Caco-2 (cell line): ENCODE measurements at regions not wholly inside any gene's neighbourhood (a gene's known extent, or its start where the extent isn't known, plus 50 kb on each side); places are given as distances from the start of the nearest gene placed in this dataset.

Source experiments
- BruUV-seq: library from RNA; stranded (reverse); fragments of 400-500 nt; replicated peaks from 2 replicates; lab custom pipeline; 2021; lab: Mats Ljungman, UMichigan
- CTCF ChIA-PET: fragments of 300-600 bp; sonication (Branson Sonifier 250); formaldehyde crosslinking; loops from one replicate; lab custom pipeline; 2022; ENCODE audit warnings: antibody characterized with exemption; lab: Charles Lee
- POLR2A ChIA-PET: fragments of 300-600 bp; sonication (Branson Sonifier 250); formaldehyde crosslinking; loops from one replicate; lab custom pipeline; 2022; ENCODE audit warnings: antibody characterized with exemption; lab: Charles Lee
- DNase-seq, 2 experiments: peaks; one replicate each; pipeline versions ENCODE4 v3.0.0 to v3.0.0-alpha.2; 2020 to 2022
- H3K27me3 ChIP-seq: replicated peaks from 2 replicates; pipeline ENCODE4 v1.6.0; 2011; ENCODE audit warnings: low read length; ENCODE audit not compliant: control insufficient read depth, insufficient read depth
- H3K36me3 ChIP-seq: 2 replicates; pipeline ENCODE4 v1.5.1; 2011; ENCODE audit warnings: low read length; ENCODE audit not compliant: control insufficient read depth, insufficient read depth
- H3K4me1 ChIP-seq: fragments of 250-450 bp; sonication (Bioruptor Pico); 2 replicates; pipeline ENCODE4 v1.5.1; 2020; ENCODE audit warnings: mild to moderate bottlenecking
- H3K4me3 ChIP-seq: 2 replicates; pipeline ENCODE4 v1.5.1; 2011; ENCODE audit warnings: low read depth, mild to moderate bottlenecking, control low read depth, low read length
- H3K9me3 ChIP-seq: fragments of 250-450 bp; sonication (Bioruptor Pico); 2 replicates; pipeline ENCODE4 v1.5.1; 2020; ENCODE audit warnings: mild to moderate bottlenecking, moderate library complexity
- H3K27ac Mint-ChIP-seq: one replicate; pipeline ENCODE4 v1.8.0; 2022; ENCODE audit warnings: mixed read lengths; ENCODE audit not compliant: unreplicated experiment
- H3K27me3 Mint-ChIP-seq: one replicate; pipeline ENCODE4 v1.8.0; 2022; ENCODE audit warnings: mixed read lengths; ENCODE audit not compliant: insufficient read depth, unreplicated experiment
- H3K36me3 Mint-ChIP-seq: one replicate; pipeline ENCODE4 v1.8.0; 2022; ENCODE audit warnings: mild to moderate bottlenecking, mixed read lengths; ENCODE audit not compliant: insufficient read depth, unreplicated experiment
- H3K4me1 Mint-ChIP-seq: one replicate; pipeline ENCODE4 v1.8.0; 2022; ENCODE audit warnings: low read depth, mixed read lengths; ENCODE audit not compliant: unreplicated experiment
- H3K4me3 Mint-ChIP-seq: one replicate; pipeline ENCODE4 v1.8.0; 2022; ENCODE audit warnings: mild to moderate bottlenecking, moderate library complexity, mixed read lengths; ENCODE audit not compliant: unreplicated experiment
- H3K9me3 Mint-ChIP-seq: one replicate; pipeline ENCODE4 v1.8.0; 2022; ENCODE audit warnings: mixed read lengths; ENCODE audit not compliant: unreplicated experiment
- intact Hi-C: fragments of 100-400 bp; cut with micrococcal nuclease; formaldehyde crosslinking; loops from one replicate; pipeline ENCODE4 v1.10.0; 2022; ENCODE audit not compliant: unreplicated experiment
- TF ChIP-seq, protein P1 (sequence below), 2 experiments: fragments of 200-600 bp in 1 of 2; IDR thresholded peaks; 1 replicate in 1 of 2; 2 replicates in 1 of 2; pipeline versions ENCODE4 v1.5.1 to v1.8.0; 2011 to 2022; ENCODE audit warnings: antibody characterized with exemption in 1 of 2, control low read depth in 1 of 2, inconsistent platforms in 1 of 2, low read depth in 1 of 2, low read length in 1 of 2, mild to moderate bottlenecking in 1 of 2, moderate library complexity in 1 of 2; ENCODE audit not compliant: insufficient read depth in 1 of 2, severe bottlenecking in 1 of 2, unreplicated experiment in 1 of 2

DNA sequence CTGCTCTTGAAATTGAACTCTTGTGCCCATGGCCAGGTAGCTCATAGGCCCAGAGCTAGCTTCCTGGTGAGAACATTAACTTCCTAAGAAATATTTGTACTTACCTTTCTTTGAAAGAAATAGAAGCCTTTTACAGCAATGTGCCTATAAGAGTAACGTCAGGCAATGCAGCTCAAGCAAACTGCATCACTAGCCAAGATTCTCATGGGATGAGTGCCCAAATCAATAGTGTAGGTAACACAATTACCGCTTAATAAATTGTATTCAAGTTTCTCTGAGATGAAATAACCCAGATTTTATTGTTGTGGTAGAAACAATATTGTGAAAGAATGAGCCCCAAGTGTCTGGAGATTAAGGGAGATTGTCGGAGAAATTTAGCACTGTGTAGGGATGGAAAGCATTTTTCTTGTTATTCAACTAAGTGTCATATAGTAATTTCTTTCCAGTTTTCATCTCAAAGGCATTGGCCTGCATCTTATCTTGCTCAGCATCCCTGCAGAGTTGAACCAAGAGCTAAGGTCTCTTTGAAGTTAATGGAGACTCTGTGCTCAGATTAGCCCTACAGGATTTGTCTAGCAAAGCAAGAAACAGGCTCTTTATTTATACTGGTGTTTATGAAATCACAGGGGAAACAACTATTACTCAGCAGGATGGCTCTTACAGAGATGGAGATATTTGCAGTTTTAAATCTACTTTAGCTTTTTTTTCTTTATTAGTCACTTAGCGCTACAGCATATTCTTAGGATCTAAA, 321.0 kb upstream of the PDGFD start:
- no peaks in the 10 kb centered on the region for H3K4me1 Mint-ChIP-seq
- H3K27me3 Mint-ChIP-seq, result no peaks in the 10 kb centered on the region
- H3K4me3 ChIP-seq, result no peak overlapping the region
- H3K36me3 Mint-ChIP-seq, result no peaks in the 10 kb centered on the region
- POLR2A ChIA-PET, result no interaction called here
- no peak for DNase-seq
- TF ChIP-seq, protein P1, sequence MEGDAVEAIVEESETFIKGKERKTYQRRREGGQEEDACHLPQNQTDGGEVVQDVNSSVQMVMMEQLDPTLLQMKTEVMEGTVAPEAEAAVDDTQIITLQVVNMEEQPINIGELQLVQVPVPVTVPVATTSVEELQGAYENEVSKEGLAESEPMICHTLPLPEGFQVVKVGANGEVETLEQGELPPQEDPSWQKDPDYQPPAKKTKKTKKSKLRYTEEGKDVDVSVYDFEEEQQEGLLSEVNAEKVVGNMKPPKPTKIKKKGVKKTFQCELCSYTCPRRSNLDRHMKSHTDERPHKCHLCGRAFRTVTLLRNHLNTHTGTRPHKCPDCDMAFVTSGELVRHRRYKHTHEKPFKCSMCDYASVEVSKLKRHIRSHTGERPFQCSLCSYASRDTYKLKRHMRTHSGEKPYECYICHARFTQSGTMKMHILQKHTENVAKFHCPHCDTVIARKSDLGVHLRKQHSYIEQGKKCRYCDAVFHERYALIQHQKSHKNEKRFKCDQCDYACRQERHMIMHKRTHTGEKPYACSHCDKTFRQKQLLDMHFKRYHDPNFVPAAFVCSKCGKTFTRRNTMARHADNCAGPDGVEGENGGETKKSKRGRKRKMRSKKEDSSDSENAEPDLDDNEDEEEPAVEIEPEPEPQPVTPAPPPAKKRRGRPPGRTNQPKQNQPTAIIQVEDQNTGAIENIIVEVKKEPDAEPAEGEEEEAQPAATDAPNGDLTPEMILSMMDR (IDR thresholded peaks at IDR 0.05; ENCODE audit: insufficient read depth in 1 of 2, low read depth in 1 of 2, low read length in 1 of 2, severe bottlenecking in 1 of 2, unreplicated experiment in 1 of 2), result no peak
- BruUV-seq, result no TSS peak
- H3K4me1 ChIP-seq, result no peaks in the 10 kb centered on the region
- H3K4me3 Mint-ChIP-seq, result no peak overlapping the region
- intact Hi-C loops, result no loop called here
- CTCF ChIA-PET, result no interaction called here
- no peaks in the 10 kb centered on the region for H3K27me3 ChIP-seq
- H3K27ac Mint-ChIP-seq, result no peak overlapping the region
- H3K9me3 ChIP-seq, result peaks cover 8% of the 10 kb centered on the region
- H3K36me3 ChIP-seq, result no peaks in the 10 kb centered on the region
- H3K9me3 Mint-ChIP-seq, result peaks cover 42% of the 10 kb centered on the region

DNA sequence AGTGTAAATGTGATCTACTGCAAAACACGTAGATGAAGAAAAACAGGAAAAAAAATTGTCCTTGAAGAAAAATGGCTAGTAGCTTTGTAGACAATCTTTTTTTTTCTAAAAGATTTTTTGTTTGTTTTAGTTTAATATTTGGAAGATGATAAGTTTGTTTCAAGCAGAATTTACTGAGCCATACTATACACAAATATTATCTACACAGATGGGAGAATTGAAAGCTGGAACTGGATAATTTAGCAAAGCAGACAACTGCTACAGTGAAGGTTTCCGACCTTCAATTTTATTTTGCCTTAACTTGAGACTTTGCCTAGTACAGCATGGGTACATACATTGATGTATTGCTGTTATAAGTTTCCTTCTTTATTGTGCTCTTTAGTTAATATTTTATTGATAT, 313.0 kb upstream of the PDGFD start:
- CTCF ChIA-PET, result no interaction called here

DNA sequence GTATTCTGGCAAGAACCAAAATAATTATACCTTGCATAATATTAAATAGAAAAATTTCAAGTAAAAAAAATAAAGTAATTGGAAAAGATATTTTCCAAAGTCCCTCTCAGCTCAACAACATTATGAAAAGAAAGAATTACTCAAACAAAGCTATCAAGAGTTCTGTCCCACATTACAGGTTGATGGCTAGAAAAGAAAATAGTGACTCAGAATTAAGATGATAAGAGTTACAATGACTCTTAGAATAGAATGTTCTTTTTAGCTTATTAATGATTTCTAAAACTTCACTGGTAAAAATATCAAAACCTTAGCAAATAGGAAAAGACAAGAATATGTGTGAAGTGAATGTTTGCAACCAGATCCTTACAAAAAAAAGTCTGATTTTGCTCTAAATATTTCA, 312.5 kb upstream of the PDGFD start:
- ChIA-PET POLR2A (no interaction called here), CTCF (no interaction called here)
- DNase-seq, result no peak
- H3K4me3 Mint-ChIP-seq, result no peak overlapping the region
- H3K36me3 ChIP-seq, result no peaks in the 10 kb centered on the region
- H3K27me3 ChIP-seq, result no peaks in the 10 kb centered on the region
- H3K4me1 ChIP-seq, result no peaks in the 10 kb centered on the region
- peaks cover 7% of the 10 kb centered on the region for H3K9me3 Mint-ChIP-seq
- H3K27ac Mint-ChIP-seq, result no peak overlapping the region
- no peaks in the 10 kb centered on the region for H3K9me3 ChIP-seq
- no TSS peak for BruUV-seq
- H3K36me3 Mint-ChIP-seq, result no peaks in the 10 kb centered on the region
- intact Hi-C loops, result no loop called here
- H3K4me3 ChIP-seq, result no peak overlapping the region
- no peaks in the 10 kb centered on the region for H3K4me1 Mint-ChIP-seq
- TF ChIP-seq, protein P1 (IDR thresholded peaks at IDR 0.05; ENCODE audit: insufficient read depth in 1 of 2, low read depth in 1 of 2, low read length in 1 of 2, severe bottlenecking in 1 of 2, unreplicated experiment in 1 of 2), result no peak
- no peaks in the 10 kb centered on the region for H3K27me3 Mint-ChIP-seq

More for the DNA sequence above, 313.0 kb upstream of the PDGFD start:
- intact Hi-C loops, result no loop called here
- Histone ChIP-seq H3K27me3 (no peaks in the 10 kb centered on the region), H3K9me3 (no peaks in the 10 kb centered on the region; the same call in 1 of the 2 replicates), H3K4me1 (no peaks in the 10 kb centered on the region), H3K4me3 (no peak overlapping the region), H3K36me3 (no peaks in the 10 kb centered on the region)
- H3K36me3 Mint-ChIP-seq, result no peaks in the 10 kb centered on the region
- H3K9me3 Mint-ChIP-seq, result peaks cover 11% of the 10 kb centered on the region
- DNase-seq, result no peak
- no peak overlapping the region for H3K27ac Mint-ChIP-seq
- no peaks in the 10 kb centered on the region for H3K4me1 Mint-ChIP-seq
- BruUV-seq, result no TSS peak
- TF ChIP-seq, protein P1 (IDR thresholded peaks at IDR 0.05; ENCODE audit: insufficient read depth in 1 of 2, low read depth in 1 of 2, low read length in 1 of 2, severe bottlenecking in 1 of 2, unreplicated experiment in 1 of 2), result no peak
- POLR2A ChIA-PET, result no interaction called here
- H3K27me3 Mint-ChIP-seq, result no peaks in the 10 kb centered on the region
- H3K4me3 Mint-ChIP-seq, result no peak overlapping the region
